ENCODE measurements at regions not wholly inside any gene's neighbourhood (a gene's known extent, or its start where the extent isn't known, plus 50 kb on each side); places are given as distances from the start of the nearest gene placed in this dataset.

- DNase-seq = no peak
Measured at GRCh38 chr6:142500250-142500786, 198.5 kb downstream of the ADGRG6 start.

GRCh38 chr6:142501795-142502194 lies 200.0 kb downstream of the ADGRG6 start:
- DNase-seq = no peak

GRCh38 chr6:142507065-142507464 lies 205.3 kb downstream of the ADGRG6 start:
- no peak for DNase-seq

GRCh38 chr6:142510211-142510610 lies 208.4 kb downstream of the ADGRG6 start:
- DNase-seq = no peak

GRCh38 chr6:142518126-142518525 lies 216.3 kb downstream of the ADGRG6 start:
- no peak for DNase-seq

GRCh38 chr6:142518761-142519160 lies 217.0 kb downstream of the ADGRG6 start:
- no peak for DNase-seq

GRCh38 chr6:142521791-142522190 lies 220.0 kb downstream of the ADGRG6 start:
- DNase-seq = no peak

- no peak for DNase-seq
Measured at GRCh38 chr6:142523515-142524375, 221.9 kb downstream of the ADGRG6 start.

GRCh38 chr6:142530566-142530965 lies 228.8 kb downstream of the ADGRG6 start:
- no peak for DNase-seq

GRCh38 chr6:142531727-142532126 lies 229.9 kb downstream of the ADGRG6 start:
- DNase-seq = no peak

- DNase-seq = no peak
Measured at GRCh38 chr6:142534076-142534475, 232.3 kb downstream of the ADGRG6 start.

GRCh38 chr6:142534484-142534883 lies 232.7 kb downstream of the ADGRG6 start:
- DNase-seq = no peak

- DNase-seq = no peak
Measured at GRCh38 chr6:142537612-142538478, 236.0 kb downstream of the ADGRG6 start.

- no peak for DNase-seq
Measured at GRCh38 chr6:142542704-142543233, 241.0 kb downstream of the ADGRG6 start.

GRCh38 chr6:142543606-142544005 lies 241.8 kb downstream of the ADGRG6 start:
- no peak for DNase-seq

GRCh38 chr6:142544199-142544838 lies 242.5 kb downstream of the ADGRG6 start:
- no peak for DNase-seq

- DNase-seq = no peak
Measured at GRCh38 chr6:142545147-142545546, 243.3 kb downstream of the ADGRG6 start.

GRCh38 chr6:142548566-142548965 lies 246.8 kb downstream of the ADGRG6 start:
- no peak for DNase-seq

- no peak for DNase-seq
Measured at GRCh38 chr6:142550310-142551063, 248.7 kb downstream of the ADGRG6 start.

GRCh38 chr6:142551274-142551811 lies 249.5 kb downstream of the ADGRG6 start:
- no peak for DNase-seq

GRCh38 chr6:142558786-142559185 lies 257.0 kb downstream of the ADGRG6 start:
- DNase-seq = no peak

Measured in inflammatory macrophage (primary cell).